ENCODE measurements at regions not wholly inside any gene's neighbourhood (a gene's known extent, or its start where the extent isn't known, plus 50 kb on each side); places are given as distances from the start of the nearest gene placed in this dataset.
"Not testable (repeated sequence)": the region's sequence is repeated elsewhere in the genome, so short reads cannot be mapped to it uniquely, and the experiment has no call there.

DNA sequence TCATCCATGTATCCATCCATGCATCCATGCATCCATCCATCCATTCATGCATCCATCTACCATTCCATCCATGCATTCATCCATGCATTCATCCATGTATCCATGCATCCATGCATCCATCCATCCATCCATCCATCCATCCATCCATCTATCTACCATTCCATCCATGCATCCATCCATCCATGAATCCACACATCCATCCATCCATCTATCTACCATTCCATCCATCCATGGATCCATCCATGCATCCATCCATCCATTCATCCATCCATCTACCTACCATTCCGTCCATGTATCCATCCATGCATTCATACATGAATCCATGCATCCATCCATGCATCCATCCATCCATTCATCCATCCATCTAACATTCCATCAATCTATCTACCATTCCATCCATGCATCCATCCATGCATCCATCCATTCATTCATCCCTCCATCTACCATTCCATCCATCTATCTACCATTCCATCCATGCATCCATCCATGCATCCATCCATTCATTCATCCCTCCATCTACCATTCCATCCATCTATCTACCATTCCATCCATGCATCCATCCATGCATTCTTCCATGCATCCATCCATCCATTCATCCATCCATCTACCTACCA is 257.2 kb downstream of the CRLF2 start:
- H3K36me3 ChIP-seq (ENCODE audit: insufficient read depth, low read length); H3K27ac ChIP-seq (ENCODE audit: low read depth, low read length); H2AFZ ChIP-seq (ENCODE audit: low read length, unreplicated experiment); H3K4me1 ChIP-seq (ENCODE audit: control insufficient read depth, insufficient read depth, low read length, unreplicated experiment); H3K79me2 ChIP-seq (ENCODE audit: control insufficient read depth, insufficient read depth, low read length, unreplicated experiment); H3K4me3 ChIP-seq (ENCODE audit: low read depth, low read length); H3K27me3 ChIP-seq (ENCODE audit: insufficient read depth, low read length): not testable (repeated sequence)

GRCh38 chrX:953879-954482 is 258.5 kb downstream of the CRLF2 start:
- H3K27ac ChIP-seq (ENCODE audit: low read depth, low read length): no peak overlapping the region
- no peaks in the 10 kb centered on the region for H3K79me2 ChIP-seq (ENCODE audit: control insufficient read depth, insufficient read depth, low read length, unreplicated experiment)
- no peaks in the 10 kb centered on the region; the same call in 1 of the 2 replicates for H3K27me3 ChIP-seq (ENCODE audit: insufficient read depth, low read length)
- no peaks in the 10 kb centered on the region for H3K4me1 ChIP-seq (ENCODE audit: control insufficient read depth, insufficient read depth, low read length, unreplicated experiment)
- H2AFZ ChIP-seq (ENCODE audit: low read length, unreplicated experiment): no peak overlapping the region
- no peaks in the 10 kb centered on the region for H3K36me3 ChIP-seq (ENCODE audit: insufficient read depth, low read length)
- H3K4me3 ChIP-seq (ENCODE audit: low read depth, low read length): no peak overlapping the region

GRCh38 chrX:952816-953215 is 259.6 kb downstream of the CRLF2 start:
- Histone ChIP-seq H3K4me1 (ENCODE audit: control insufficient read depth, insufficient read depth, low read length, unreplicated experiment) (no peaks in the 10 kb centered on the region), H3K79me2 (ENCODE audit: control insufficient read depth, insufficient read depth, low read length, unreplicated experiment) (no peaks in the 10 kb centered on the region), H2AFZ (ENCODE audit: low read length, unreplicated experiment) (no peak overlapping the region), H3K4me3 (ENCODE audit: low read depth, low read length) (no peak overlapping the region), H3K36me3 (ENCODE audit: insufficient read depth, low read length) (no peaks in the 10 kb centered on the region), H3K27ac (ENCODE audit: low read depth, low read length) (no peak overlapping the region), H3K27me3 (ENCODE audit: insufficient read depth, low read length) (no peaks in the 10 kb centered on the region; the same call in 1 of the 2 replicates)

- not testable (repeated sequence) for H3K27me3 ChIP-seq (ENCODE audit: insufficient read depth, low read length); H3K36me3 ChIP-seq (ENCODE audit: insufficient read depth, low read length); H3K79me2 ChIP-seq (ENCODE audit: control insufficient read depth, insufficient read depth, low read length, unreplicated experiment); H3K27ac ChIP-seq (ENCODE audit: low read depth, low read length); H3K4me3 ChIP-seq (ENCODE audit: low read depth, low read length); H3K4me1 ChIP-seq (ENCODE audit: control insufficient read depth, insufficient read depth, low read length, unreplicated experiment); H2AFZ ChIP-seq (ENCODE audit: low read length, unreplicated experiment)
Observed at GRCh38 chrX:947262-947661, 265.2 kb downstream of the CRLF2 start.

DNA sequence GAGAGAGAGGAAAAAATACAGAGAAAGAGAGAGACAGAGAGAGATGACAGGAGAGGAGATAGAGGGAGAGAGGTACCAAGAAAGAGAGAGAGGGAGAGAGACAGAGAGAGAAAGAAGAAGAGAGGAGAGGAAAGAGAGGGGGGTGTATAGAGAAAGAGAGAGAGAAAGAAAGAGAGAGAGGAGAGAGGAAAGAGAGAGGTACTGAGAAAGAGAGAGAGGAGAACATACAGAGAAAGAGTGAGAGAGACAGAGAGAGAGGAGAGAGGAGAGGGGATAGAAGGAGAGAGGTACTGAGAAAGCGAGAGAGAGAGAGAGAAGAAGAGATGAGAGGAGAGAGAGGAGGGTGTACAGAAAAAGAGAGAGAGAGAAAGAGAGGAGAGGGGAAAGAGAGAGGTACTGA is 269.4 kb downstream of the CRLF2 start:
- H2AFZ ChIP-seq (ENCODE audit: low read length, unreplicated experiment): no peak overlapping the region
- no peaks in the 10 kb centered on the region for H3K4me1 ChIP-seq (ENCODE audit: control insufficient read depth, insufficient read depth, low read length, unreplicated experiment)
- H3K79me2 ChIP-seq (ENCODE audit: control insufficient read depth, insufficient read depth, low read length, unreplicated experiment): no peaks in the 10 kb centered on the region
- no peak overlapping the region for H3K4me3 ChIP-seq (ENCODE audit: low read depth, low read length)
- no peaks in the 10 kb centered on the region for H3K27me3 ChIP-seq (ENCODE audit: insufficient read depth, low read length)
- H3K36me3 ChIP-seq (ENCODE audit: insufficient read depth, low read length): no peaks in the 10 kb centered on the region
- no peak overlapping the region for H3K27ac ChIP-seq (ENCODE audit: low read depth, low read length)

- H3K27me3 ChIP-seq (ENCODE audit: insufficient read depth, low read length): no peaks in the 10 kb centered on the region
Observed at GRCh38 chrX:940691-941090, 271.8 kb downstream of the CRLF2 start.

GRCh38 chrX:936979-937769 is 275.3 kb downstream of the CRLF2 start:
- Histone ChIP-seq H3K79me2 (ENCODE audit: control insufficient read depth, insufficient read depth, low read length, unreplicated experiment) (no peaks in the 10 kb centered on the region), H3K4me1 (ENCODE audit: control insufficient read depth, insufficient read depth, low read length, unreplicated experiment) (no peaks in the 10 kb centered on the region), H3K36me3 (ENCODE audit: insufficient read depth, low read length) (no peaks in the 10 kb centered on the region), H3K27me3 (ENCODE audit: insufficient read depth, low read length) (no peaks in the 10 kb centered on the region), H2AFZ (ENCODE audit: low read length, unreplicated experiment) (no peak overlapping the region), H3K4me3 (ENCODE audit: low read depth, low read length) (no peak overlapping the region), H3K27ac (ENCODE audit: low read depth, low read length) (no peak overlapping the region)

More at GRCh38 chrX:940691-941090, 271.8 kb downstream of the CRLF2 start:
- Histone ChIP-seq H2AFZ (ENCODE audit: low read length, unreplicated experiment) (no peak overlapping the region), H3K79me2 (ENCODE audit: control insufficient read depth, insufficient read depth, low read length, unreplicated experiment) (no peaks in the 10 kb centered on the region), H3K36me3 (ENCODE audit: insufficient read depth, low read length) (no peaks in the 10 kb centered on the region), H3K4me1 (ENCODE audit: control insufficient read depth, insufficient read depth, low read length, unreplicated experiment) (no peaks in the 10 kb centered on the region), H3K27ac (ENCODE audit: low read depth, low read length) (no peak overlapping the region), H3K4me3 (ENCODE audit: low read depth, low read length) (no peak overlapping the region)

GRCh38 chrX:933611-934010 is 278.8 kb downstream of the CRLF2 start:
- Histone ChIP-seq H3K79me2 (ENCODE audit: control insufficient read depth, insufficient read depth, low read length, unreplicated experiment) (no peaks in the 10 kb centered on the region), H3K4me1 (ENCODE audit: control insufficient read depth, insufficient read depth, low read length, unreplicated experiment) (no peaks in the 10 kb centered on the region), H3K27ac (ENCODE audit: low read depth, low read length) (no peak overlapping the region), H3K4me3 (ENCODE audit: low read depth, low read length) (no peak overlapping the region), H3K27me3 (ENCODE audit: insufficient read depth, low read length) (no peaks in the 10 kb centered on the region), H2AFZ (ENCODE audit: low read length, unreplicated experiment) (no peak overlapping the region), H3K36me3 (ENCODE audit: insufficient read depth, low read length) (no peaks in the 10 kb centered on the region)

DNA sequence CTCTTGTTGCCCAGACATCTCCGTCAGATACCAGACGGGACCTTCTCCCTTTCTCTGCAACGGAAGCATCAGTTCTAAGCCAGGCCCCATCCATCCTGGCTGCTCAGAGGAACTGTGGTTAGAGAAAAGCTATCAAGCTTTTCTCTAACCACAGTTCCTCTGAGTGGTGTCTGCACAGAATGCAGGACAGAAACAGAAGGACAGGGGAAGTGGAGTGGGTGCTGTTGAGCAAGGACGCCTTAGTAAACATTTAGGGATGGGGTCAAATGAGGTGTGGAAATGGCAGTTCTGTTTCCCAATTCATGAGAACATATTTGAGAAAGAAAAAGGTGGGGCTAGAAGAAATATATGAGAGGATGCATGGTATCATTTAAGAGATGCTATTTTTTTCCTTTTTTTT is 283.8 kb downstream of the CRLF2 start:
- H2AFZ ChIP-seq (ENCODE audit: low read length, unreplicated experiment): no peak overlapping the region
- H3K4me3 ChIP-seq (ENCODE audit: low read depth, low read length): no peak overlapping the region
- no peaks in the 10 kb centered on the region for H3K36me3 ChIP-seq (ENCODE audit: insufficient read depth, low read length)
- H3K27ac ChIP-seq (ENCODE audit: low read depth, low read length): no peak overlapping the region
- no peaks in the 10 kb centered on the region for H3K27me3 ChIP-seq (ENCODE audit: insufficient read depth, low read length)
- no peaks in the 10 kb centered on the region for H3K4me1 ChIP-seq (ENCODE audit: control insufficient read depth, insufficient read depth, low read length, unreplicated experiment)
- no peaks in the 10 kb centered on the region for H3K79me2 ChIP-seq (ENCODE audit: control insufficient read depth, insufficient read depth, low read length, unreplicated experiment)

- Histone ChIP-seq H3K27me3 (ENCODE audit: insufficient read depth, low read length) (no peaks in the 10 kb centered on the region), H3K36me3 (ENCODE audit: insufficient read depth, low read length) (no peaks in the 10 kb centered on the region), H3K4me3 (ENCODE audit: low read depth, low read length) (no peak overlapping the region), H2AFZ (ENCODE audit: low read length, unreplicated experiment) (no peak overlapping the region), H3K4me1 (ENCODE audit: control insufficient read depth, insufficient read depth, low read length, unreplicated experiment) (no peaks in the 10 kb centered on the region), H3K79me2 (ENCODE audit: control insufficient read depth, insufficient read depth, low read length, unreplicated experiment) (no peaks in the 10 kb centered on the region), H3K27ac (ENCODE audit: low read depth, low read length) (no peak overlapping the region)
Observed at GRCh38 chrX:926991-927390, 285.5 kb downstream of the CRLF2 start.

DNA sequence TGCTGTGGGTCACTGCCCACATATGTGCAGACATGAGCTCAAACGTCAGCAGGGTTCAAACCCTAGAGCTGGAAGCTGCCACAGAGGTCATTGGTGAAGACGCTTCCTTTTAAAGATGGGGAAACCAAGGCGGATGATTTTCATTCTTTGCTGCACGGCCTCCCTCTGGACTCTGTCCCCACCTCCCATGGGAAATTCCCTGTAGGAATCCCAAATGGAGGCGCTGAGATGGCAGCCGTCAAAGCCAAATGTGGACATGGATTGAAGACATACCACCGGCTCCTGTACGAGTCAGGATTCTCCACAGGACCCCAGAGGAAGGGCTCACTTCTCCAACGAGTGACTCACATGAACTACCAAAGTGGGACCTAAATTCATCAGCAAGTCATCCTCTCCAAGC is 286.4 kb downstream of the CRLF2 start:
- Histone ChIP-seq H3K4me3 (ENCODE audit: low read depth, low read length) (no peak overlapping the region), H3K36me3 (ENCODE audit: insufficient read depth, low read length) (no peaks in the 10 kb centered on the region), H3K27ac (ENCODE audit: low read depth, low read length) (no peak overlapping the region), H3K79me2 (ENCODE audit: control insufficient read depth, insufficient read depth, low read length, unreplicated experiment) (no peaks in the 10 kb centered on the region), H3K4me1 (ENCODE audit: control insufficient read depth, insufficient read depth, low read length, unreplicated experiment) (no peaks in the 10 kb centered on the region), H3K27me3 (ENCODE audit: insufficient read depth, low read length) (no peaks in the 10 kb centered on the region), H2AFZ (ENCODE audit: low read length, unreplicated experiment) (no peak overlapping the region)

Data from ACC112 (cell line).